BLaER1 treated with 17β-estradiol and CSF1 and Interleukin-3, amounts not matched to agents 10 nM and 100 nM (cell line): ENCODE measurements at regions not wholly inside any gene's neighbourhood (a gene's known extent, or its start where the extent isn't known, plus 50 kb on each side); places are given as distances from the start of the nearest gene placed in this dataset.
A peak's percentile ranks its signal among the peaks of the same experiment; 100 is the strongest.
"Not testable (repeated sequence)": the region's sequence is repeated elsewhere in the genome, so short reads cannot be mapped to it uniquely, and the experiment has no call there.

Experiments
- H3K27ac ChIP-seq, 11 experiments: shearing (Covaris generic); formaldehyde crosslinking; 2 replicates each; pipeline ENCODE4 v1.8.1; 2022
- H3K27me3 ChIP-seq, 11 experiments: shearing (Covaris generic); formaldehyde crosslinking; 2 replicates each; pipeline ENCODE4 v1.8.1; 2022
- H3K36me3 ChIP-seq, 11 experiments: shearing (Covaris generic); formaldehyde crosslinking; 2 replicates each; pipeline ENCODE4 v1.8.1; 2022
- H3K4me1 ChIP-seq, 10 experiments: shearing (Covaris generic); formaldehyde crosslinking; 2 replicates each; pipeline ENCODE4 v1.8.1; 2022
- H3K4me2 ChIP-seq, 11 experiments: shearing (Covaris generic); formaldehyde crosslinking; 2 replicates each; pipeline ENCODE4 v1.8.1; 2022
- H3K4me3 ChIP-seq, 10 experiments: shearing (Covaris generic); formaldehyde crosslinking; 2 replicates each; pipeline ENCODE4 v1.8.1; 2022
- H3K9ac ChIP-seq, 11 experiments: shearing (Covaris generic); formaldehyde crosslinking; 2 replicates each; pipeline ENCODE4 v1.8.1; 2022
- H3K9me3 ChIP-seq, 11 experiments: shearing (Covaris generic); formaldehyde crosslinking; replicated peaks in 1 of 11; 2 replicates each; pipeline ENCODE4 v1.8.1; 2022
- H4K20me1 ChIP-seq, 11 experiments: shearing (Covaris generic); formaldehyde crosslinking; 2 replicates each; pipeline ENCODE4 v1.8.1; 2022
- Cebpa-rat ChIP-seq, 11 experiments: shearing (Covaris generic); IDR thresholded peaks; 2 replicates each; pipeline ENCODE4 v1.8.1; 2022

- Histone ChIP-seq H3K9ac (no peak overlapping the region), H3K4me2 (no peak overlapping the region), H3K4me3 (no peak overlapping the region), H4K20me1 (no peaks in the 10 kb centered on the region), H3K27ac (no peak overlapping the region), H3K9me3 (no peaks in the 10 kb centered on the region), H3K4me1 (peaks cover 0 to 20% (median 0%) of the 10 kb centered on the region in 10 experiments; a peak in 6 of 20 replicates), H3K27me3 (no peaks in the 10 kb centered on the region), H3K36me3 (no peaks in the 10 kb centered on the region)
- no peak for TF ChIP-seq Cebpa-rat (IDR thresholded peaks at IDR 0.05)
Measured at GRCh38 chr1:209158851-209159250, 424.7 kb upstream of the CAMK1G start.

DNA sequence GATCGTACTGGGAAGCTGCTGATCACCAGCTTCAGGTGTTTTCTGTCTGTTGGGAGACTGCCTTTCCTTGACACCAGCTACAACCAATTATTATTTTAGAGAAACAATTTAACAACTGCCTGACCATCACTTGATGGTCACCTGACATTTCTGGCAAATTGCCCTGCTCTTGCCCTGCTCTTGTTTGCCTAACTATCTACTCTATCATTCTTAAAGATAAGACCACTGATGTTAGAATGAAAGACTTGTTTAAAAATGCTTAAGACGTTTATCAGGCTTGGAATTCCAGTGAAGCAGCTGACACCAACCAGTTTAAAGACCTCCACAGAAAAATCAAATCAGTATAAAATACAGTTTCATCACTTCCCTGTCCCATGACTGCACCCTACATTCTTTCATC lies 423.3 kb upstream of the CAMK1G start:
- H3K9ac ChIP-seq: no peak overlapping the region
- no peak for TF ChIP-seq Cebpa-rat (IDR thresholded peaks at IDR 0.05)
- H3K9me3 ChIP-seq: no peaks in the 10 kb centered on the region

GRCh38 chr1:209162651-209163050 lies 420.9 kb upstream of the CAMK1G start:
- no peaks in the 10 kb centered on the region for H3K9me3 ChIP-seq
- no peaks in the 10 kb centered on the region for H4K20me1 ChIP-seq
- TF ChIP-seq Cebpa-rat (IDR thresholded peaks at IDR 0.05): no peak
- peak overlapping the region in 3 of 11 experiments; percentile 13 to 58 (median 32); a peak in 5 of 22 replicates for H3K4me2 ChIP-seq
- no peaks in the 10 kb centered on the region for H3K27me3 ChIP-seq
- H3K36me3 ChIP-seq: no peaks in the 10 kb centered on the region
- no peak overlapping the region for H3K9ac ChIP-seq
- peaks cover 0 to 15% (median 0%) of the 10 kb centered on the region in 10 experiments; a peak in 5 of 20 replicates for H3K4me1 ChIP-seq
- H3K27ac ChIP-seq: no peak overlapping the region
- H3K4me3 ChIP-seq: no peak overlapping the region

More for the DNA sequence above, 423.3 kb upstream of the CAMK1G start:
- Histone ChIP-seq H4K20me1 (no peaks in the 10 kb centered on the region), H3K4me1 (peaks cover 0 to 15% (median 0%) of the 10 kb centered on the region in 10 experiments; a peak in 5 of 20 replicates), H3K36me3 (no peaks in the 10 kb centered on the region), H3K27me3 (no peaks in the 10 kb centered on the region), H3K27ac (no peak overlapping the region), H3K4me3 (no peak overlapping the region), H3K4me2 (no peak overlapping the region)

DNA sequence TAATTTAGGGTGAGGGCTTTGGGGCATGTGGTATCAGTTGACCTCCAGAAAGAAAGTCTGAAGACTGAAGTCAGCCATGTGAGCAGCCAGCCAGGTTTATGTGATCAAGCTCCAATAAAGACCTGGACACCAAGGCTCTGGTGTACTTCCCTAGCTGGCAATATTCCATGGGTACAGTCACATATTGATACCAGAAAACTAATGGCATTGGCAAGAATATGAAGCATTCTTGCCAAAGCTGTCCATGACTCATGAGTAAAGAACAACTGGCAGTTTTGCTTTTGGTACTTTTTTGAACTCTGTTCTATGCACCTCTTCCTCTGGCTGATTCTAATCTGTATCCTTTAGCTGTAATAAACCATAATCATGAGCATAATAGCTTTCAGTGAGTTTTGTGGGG lies 415.3 kb upstream of the CAMK1G start:
- H3K9ac ChIP-seq: no peak overlapping the region
- no peak for TF ChIP-seq Cebpa-rat (IDR thresholded peaks at IDR 0.05)
- no peak overlapping the region for H3K27ac ChIP-seq
- H3K4me1 ChIP-seq: peaks cover 0 to 2% (median 0%) of the 10 kb centered on the region in 10 experiments; a peak in 1 of 20 replicates
- peaks cover 2 to 12% (median 7%) of the 10 kb centered on the region in 11 experiments; a peak in 19 of 22 replicates for H3K9me3 ChIP-seq
- H3K4me3 ChIP-seq: no peak overlapping the region
- H3K27me3 ChIP-seq: no peaks in the 10 kb centered on the region
- no peak overlapping the region for H3K4me2 ChIP-seq
- no peaks in the 10 kb centered on the region for H3K36me3 ChIP-seq
- no peaks in the 10 kb centered on the region for H4K20me1 ChIP-seq

GRCh38 chr1:209171151-209171550 lies 412.4 kb upstream of the CAMK1G start:
- Histone ChIP-seq H3K36me3 (no peaks in the 10 kb centered on the region), H3K27ac (no peak overlapping the region), H3K27me3 (no peaks in the 10 kb centered on the region), H3K4me1 (no peaks in the 10 kb centered on the region), H3K4me3 (no peak overlapping the region), H3K9me3 (peaks cover 24 to 33% (median 27%) of the 10 kb centered on the region in 11 experiments; a peak in 21 of 22 replicates), H3K9ac (no peak overlapping the region), H3K4me2 (no peak overlapping the region), H4K20me1 (no peaks in the 10 kb centered on the region)
- no peak for TF ChIP-seq Cebpa-rat (IDR thresholded peaks at IDR 0.05)

DNA sequence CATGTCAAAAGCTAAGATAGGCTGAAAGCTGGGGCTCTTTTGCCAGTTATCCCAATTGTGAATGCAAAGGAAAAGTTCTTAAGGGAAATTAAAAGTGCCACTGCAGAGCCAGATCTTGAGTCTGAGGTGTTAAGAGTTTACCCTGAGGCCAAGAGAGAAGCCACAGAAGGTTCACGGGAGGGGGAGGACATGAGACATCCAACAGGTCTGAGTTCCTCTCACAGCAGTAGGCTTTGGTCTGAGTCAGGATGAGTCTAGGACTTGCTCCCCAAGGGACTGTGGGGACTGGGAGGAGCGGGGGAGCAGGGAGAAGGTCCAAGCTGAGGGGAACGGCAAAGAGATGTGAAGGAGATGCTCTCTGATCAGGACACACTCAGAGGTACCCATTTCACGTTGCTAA lies 411.2 kb upstream of the CAMK1G start:
- H3K4me2 ChIP-seq: no peak overlapping the region
- no peaks in the 10 kb centered on the region for H4K20me1 ChIP-seq
- H3K27me3 ChIP-seq: no peaks in the 10 kb centered on the region
- no peak overlapping the region for H3K4me3 ChIP-seq
- peaks cover 24 to 39% (median 27%) of the 10 kb centered on the region in 11 experiments; a peak in 21 of 22 replicates for H3K9me3 ChIP-seq
- H3K27ac ChIP-seq: no peak overlapping the region
- TF ChIP-seq Cebpa-rat (IDR thresholded peaks at IDR 0.05): no peak
- no peaks in the 10 kb centered on the region for H3K4me1 ChIP-seq
- no peaks in the 10 kb centered on the region for H3K36me3 ChIP-seq
- H3K9ac ChIP-seq: no peak overlapping the region

- not testable (repeated sequence) for H3K27me3 ChIP-seq, H3K27ac ChIP-seq, H3K9ac ChIP-seq, H3K4me3 ChIP-seq, H4K20me1 ChIP-seq, H3K36me3 ChIP-seq, H3K4me2 ChIP-seq, H3K4me1 ChIP-seq
- H3K9me3 ChIP-seq: peaks cover 24 to 39% (median 27%) of the 10 kb centered on the region in 11 experiments; a peak in 21 of 22 replicates
Measured at GRCh38 chr1:209172792-209173542, 410.5 kb upstream of the CAMK1G start.

DNA sequence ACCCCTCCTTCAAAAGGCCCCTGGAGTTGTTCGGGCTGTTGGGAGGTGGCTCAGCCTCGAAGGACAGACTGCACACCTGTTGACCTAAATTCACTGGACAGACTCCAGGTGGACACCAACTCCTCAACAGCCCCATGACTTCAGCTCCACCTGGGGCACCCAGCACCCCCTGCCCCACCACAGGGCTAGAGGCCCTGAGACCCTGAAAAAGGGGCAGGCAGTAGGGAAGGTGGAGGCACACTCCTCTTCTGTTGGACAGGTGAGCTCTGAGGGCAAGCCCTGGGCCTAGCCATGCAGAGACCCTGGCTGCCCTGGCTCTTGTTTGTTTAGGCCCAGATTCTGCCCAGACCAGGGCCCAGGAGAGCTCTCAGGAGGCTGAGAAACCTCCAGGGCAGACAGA lies 409.7 kb upstream of the CAMK1G start:
- H3K4me2 ChIP-seq, H3K36me3 ChIP-seq, H3K9ac ChIP-seq, H3K27ac ChIP-seq, H4K20me1 ChIP-seq, H3K4me1 ChIP-seq, H3K4me3 ChIP-seq, H3K27me3 ChIP-seq: not testable (repeated sequence)
- peaks cover 24 to 39% (median 27%) of the 10 kb centered on the region in 11 experiments; a peak in 21 of 22 replicates for H3K9me3 ChIP-seq

DNA sequence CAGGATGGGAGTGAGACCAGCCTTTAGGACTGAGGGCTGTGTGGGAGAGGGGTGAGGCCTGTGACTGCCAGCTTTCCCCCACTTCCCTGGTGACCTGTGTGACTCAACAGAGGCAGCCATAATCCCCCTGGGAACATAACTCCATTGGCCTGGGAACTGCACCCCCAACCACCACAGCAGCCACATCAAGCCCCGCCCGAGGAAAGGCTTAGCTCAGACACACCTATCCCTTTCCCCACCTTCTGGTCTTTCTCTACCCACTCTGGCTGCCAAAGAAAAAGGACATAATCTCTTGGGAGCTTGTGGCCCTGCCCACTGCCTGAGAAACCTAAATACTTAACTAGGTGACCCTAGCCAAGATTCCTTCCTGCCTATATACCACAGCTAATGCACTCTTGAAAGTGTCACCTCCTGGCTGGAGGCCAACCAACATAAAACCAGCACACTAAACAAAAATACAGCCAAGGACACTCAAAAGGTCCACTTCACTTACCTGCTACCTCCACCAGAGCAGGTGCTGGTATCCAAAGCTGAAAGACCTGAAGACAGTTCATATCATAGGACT lies 406.6 kb upstream of the CAMK1G start:
- no peak for TF ChIP-seq Cebpa-rat (IDR thresholded peaks at IDR 0.05)
- Histone ChIP-seq H3K27ac (no peak overlapping the region), H4K20me1 (no peaks in the 10 kb centered on the region), H3K36me3 (no peaks in the 10 kb centered on the region), H3K4me2 (no peak overlapping the region), H3K9me3 (peaks cover 25 to 45% (median 31%) of the 10 kb centered on the region in 11 experiments), H3K4me1 (no peaks in the 10 kb centered on the region), H3K9ac (no peak overlapping the region), H3K27me3 (no peaks in the 10 kb centered on the region), H3K4me3 (no peak overlapping the region)

DNA sequence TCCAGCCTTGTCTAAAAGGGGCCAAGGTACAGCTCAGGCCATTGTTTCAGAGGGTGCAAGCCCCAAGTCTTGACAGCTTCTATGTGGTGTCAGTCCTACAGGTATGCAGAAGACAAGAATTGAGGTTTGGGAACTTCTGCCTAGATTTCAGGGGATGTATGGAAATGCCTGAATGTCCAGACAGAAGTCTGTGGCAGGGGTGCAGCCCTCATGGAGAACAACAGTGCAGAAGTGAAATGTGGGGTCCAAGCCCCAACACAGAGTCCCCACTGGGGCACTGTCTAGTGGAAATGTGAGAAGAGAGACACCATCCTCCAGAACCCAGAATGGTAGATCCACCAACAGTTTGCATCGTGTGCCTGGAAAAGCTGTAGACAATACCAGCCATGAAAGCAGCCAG lies 400.3 kb upstream of the CAMK1G start:
- no peak for TF ChIP-seq Cebpa-rat (IDR thresholded peaks at IDR 0.05)
- peaks cover 0 to 8% (median 0%) of the 10 kb centered on the region in 10 experiments; a peak in 1 of 20 replicates for H3K4me1 ChIP-seq
- no peak overlapping the region for H3K4me2 ChIP-seq

More for the DNA sequence above, 400.3 kb upstream of the CAMK1G start:
- no peaks in the 10 kb centered on the region for H4K20me1 ChIP-seq
- H3K36me3 ChIP-seq: no peaks in the 10 kb centered on the region
- H3K4me3 ChIP-seq: no peak overlapping the region
- H3K27ac ChIP-seq: no peak overlapping the region
- H3K9ac ChIP-seq: no peak overlapping the region
- peaks cover 24 to 40% (median 30%) of the 10 kb centered on the region in 11 experiments for H3K9me3 ChIP-seq
- no peaks in the 10 kb centered on the region for H3K27me3 ChIP-seq
